ENCODE measurements at regions not wholly inside any gene's neighbourhood (a gene's known extent, or its start where the extent isn't known, plus 50 kb on each side); places are given as distances from the start of the nearest gene placed in this dataset.

GRCh38 chr5:67771221-67771620 lies 444.3 kb upstream of the PIK3R1 start:
- no peak for TF ChIP-seq TAF1 (IDR thresholded peaks at IDR 0.05; ENCODE audit: borderline replicate concordance, low read depth, low read length)
- no peak for TF ChIP-seq POLR2AphosphoS5 (IDR thresholded peaks at IDR 0.05; ENCODE audit: low read depth, low read length)
- no peak for TF ChIP-seq POLR2A (IDR thresholded peaks at IDR 0.05; ENCODE audit: low read depth, low read length)
